Esophagus muscularis mucosa (tissue), 3 donors: ENCODE measurements at regions not wholly inside any gene's neighbourhood (a gene's known extent, or its start where the extent isn't known, plus 50 kb on each side); places are given as distances from the start of the nearest gene placed in this dataset.

Source experiments
- POLR2A ChIP-seq: fragments of 450-650 bp; IDR thresholded peaks from one replicate; pipeline ENCODE4 v1.6.1; 2017; ENCODE audit warnings: antibody characterized with exemption, moderate library complexity, mild to moderate bottlenecking, low read depth
- TF ChIP-seq, protein P1 (sequence below), 3 experiments: fragments of 200-600 bp in 2 of 3; fragments of 450-650 bp in 1 of 3; sonication (generic) in 2 of 3; IDR thresholded peaks; one replicate each; pipeline ENCODE4 v1.5.1; 2017 to 2019; ENCODE audit warnings: antibody characterized with exemption in 3 of 3, mild to moderate bottlenecking in 2 of 3, moderate library complexity in 1 of 3

DNA sequence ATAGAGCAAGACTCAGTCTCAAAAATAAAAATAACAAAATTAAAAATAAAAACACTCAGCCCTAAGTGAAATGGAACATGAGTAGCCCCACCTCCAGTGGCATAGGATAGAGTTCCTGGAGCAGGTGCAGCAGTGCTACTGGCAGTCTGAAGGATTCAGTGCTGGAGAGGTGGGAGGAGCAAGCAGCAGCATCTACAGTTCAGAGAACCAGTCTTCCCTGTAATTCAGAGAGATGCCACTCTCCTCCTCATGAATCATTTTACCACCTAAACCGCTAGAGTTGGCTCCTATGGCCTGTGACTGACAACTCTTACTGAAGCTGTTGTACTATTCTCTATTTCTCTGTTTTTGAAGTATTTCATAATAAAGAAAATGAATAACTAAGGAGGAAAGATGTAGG, 56.0 kb upstream of the SMURF2 start:
- TF ChIP-seq, protein P1, sequence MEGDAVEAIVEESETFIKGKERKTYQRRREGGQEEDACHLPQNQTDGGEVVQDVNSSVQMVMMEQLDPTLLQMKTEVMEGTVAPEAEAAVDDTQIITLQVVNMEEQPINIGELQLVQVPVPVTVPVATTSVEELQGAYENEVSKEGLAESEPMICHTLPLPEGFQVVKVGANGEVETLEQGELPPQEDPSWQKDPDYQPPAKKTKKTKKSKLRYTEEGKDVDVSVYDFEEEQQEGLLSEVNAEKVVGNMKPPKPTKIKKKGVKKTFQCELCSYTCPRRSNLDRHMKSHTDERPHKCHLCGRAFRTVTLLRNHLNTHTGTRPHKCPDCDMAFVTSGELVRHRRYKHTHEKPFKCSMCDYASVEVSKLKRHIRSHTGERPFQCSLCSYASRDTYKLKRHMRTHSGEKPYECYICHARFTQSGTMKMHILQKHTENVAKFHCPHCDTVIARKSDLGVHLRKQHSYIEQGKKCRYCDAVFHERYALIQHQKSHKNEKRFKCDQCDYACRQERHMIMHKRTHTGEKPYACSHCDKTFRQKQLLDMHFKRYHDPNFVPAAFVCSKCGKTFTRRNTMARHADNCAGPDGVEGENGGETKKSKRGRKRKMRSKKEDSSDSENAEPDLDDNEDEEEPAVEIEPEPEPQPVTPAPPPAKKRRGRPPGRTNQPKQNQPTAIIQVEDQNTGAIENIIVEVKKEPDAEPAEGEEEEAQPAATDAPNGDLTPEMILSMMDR (IDR thresholded peaks at IDR 0.05): no peak
- TF ChIP-seq POLR2A: no peak
